Lower lobe of right lung (tissue), 2 donors: ENCODE measurements at regions not wholly inside any gene's neighbourhood (a gene's known extent, or its start where the extent isn't known, plus 50 kb on each side); places are given as distances from the start of the nearest gene placed in this dataset.

Source experiments
- ATAC-seq, 2 donors: fragments of 200-7000 bp; cut with Tn5 transposase; one replicate each; pipeline ENCODE4 v1.9.1; 2020 to 2022; ENCODE audit warnings: mild to moderate bottlenecking in 2 of 2, moderate library complexity in 2 of 2
- DNase-seq: peaks from one replicate; pipeline ENCODE4 v3.0.0-alpha.2; 2020
- H3K27ac ChIP-seq: fragments of 200-600 bp; one replicate; pipeline ENCODE4 v1.8.0; 2022
- H3K27me3 ChIP-seq: fragments of 200-600 bp; one replicate; pipeline ENCODE4 v1.8.0; 2022; ENCODE audit warnings: low read depth
- H3K36me3 ChIP-seq: fragments of 200-600 bp; one replicate; pipeline ENCODE4 v1.8.0; 2022; ENCODE audit warnings: mild to moderate bottlenecking
- H3K4me1 ChIP-seq: fragments of 200-600 bp; one replicate; pipeline ENCODE4 v1.8.0; 2022
- H3K4me3 ChIP-seq: fragments of 200-600 bp; one replicate; pipeline ENCODE4 v1.8.0; 2022; ENCODE audit warnings: mild to moderate bottlenecking
- H3K9me3 ChIP-seq: fragments of 200-600 bp; one replicate; pipeline ENCODE4 v1.8.0; 2022
- intact Hi-C: fragments of 100-400 bp; cut with DNase I; formaldehyde crosslinking; loops from one replicate; pipeline ENCODE4 v1.11.0; 2022
- TF ChIP-seq, protein P1 (sequence below): fragments of 200-600 bp; IDR thresholded peaks from one replicate; pipeline ENCODE4 v1.8.0; 2022; ENCODE audit warnings: antibody characterized with exemption, mild to moderate bottlenecking
- donor health status: DM: no; HTN: yes; CAD: no; lungs with severe emphysema.

DNA sequence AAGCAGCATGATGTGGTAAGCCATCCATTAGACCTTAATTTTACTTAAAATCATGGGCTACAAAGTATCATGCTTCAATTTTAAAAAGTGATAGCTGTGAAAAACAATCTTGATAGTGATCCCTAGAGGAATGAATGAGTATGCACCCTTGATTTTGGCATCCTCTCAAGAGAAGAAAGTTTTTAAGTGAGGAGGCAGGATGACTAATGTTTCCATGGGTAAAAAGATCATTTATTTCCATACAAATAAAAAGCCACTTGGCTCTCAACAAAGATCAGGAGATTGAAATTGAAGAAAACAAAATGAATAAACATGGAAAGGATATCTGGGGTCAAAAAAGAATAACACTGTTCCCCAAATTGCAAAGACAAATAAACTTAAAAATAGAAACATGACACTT, 305.4 kb downstream of the MEX3B start:
- ATAC-seq (no peak), DNase-seq (no peak)
- TF ChIP-seq, protein P1, sequence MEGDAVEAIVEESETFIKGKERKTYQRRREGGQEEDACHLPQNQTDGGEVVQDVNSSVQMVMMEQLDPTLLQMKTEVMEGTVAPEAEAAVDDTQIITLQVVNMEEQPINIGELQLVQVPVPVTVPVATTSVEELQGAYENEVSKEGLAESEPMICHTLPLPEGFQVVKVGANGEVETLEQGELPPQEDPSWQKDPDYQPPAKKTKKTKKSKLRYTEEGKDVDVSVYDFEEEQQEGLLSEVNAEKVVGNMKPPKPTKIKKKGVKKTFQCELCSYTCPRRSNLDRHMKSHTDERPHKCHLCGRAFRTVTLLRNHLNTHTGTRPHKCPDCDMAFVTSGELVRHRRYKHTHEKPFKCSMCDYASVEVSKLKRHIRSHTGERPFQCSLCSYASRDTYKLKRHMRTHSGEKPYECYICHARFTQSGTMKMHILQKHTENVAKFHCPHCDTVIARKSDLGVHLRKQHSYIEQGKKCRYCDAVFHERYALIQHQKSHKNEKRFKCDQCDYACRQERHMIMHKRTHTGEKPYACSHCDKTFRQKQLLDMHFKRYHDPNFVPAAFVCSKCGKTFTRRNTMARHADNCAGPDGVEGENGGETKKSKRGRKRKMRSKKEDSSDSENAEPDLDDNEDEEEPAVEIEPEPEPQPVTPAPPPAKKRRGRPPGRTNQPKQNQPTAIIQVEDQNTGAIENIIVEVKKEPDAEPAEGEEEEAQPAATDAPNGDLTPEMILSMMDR, result no peak
- Histone ChIP-seq H3K27ac (no peak overlapping the region), H3K9me3 (no peaks in the 10 kb centered on the region), H3K27me3 (no peaks in the 10 kb centered on the region), H3K36me3 (no peaks in the 10 kb centered on the region), H3K4me1 (no peaks in the 10 kb centered on the region), H3K4me3 (no peak overlapping the region)
- intact Hi-C loops, result no loop called here

DNA sequence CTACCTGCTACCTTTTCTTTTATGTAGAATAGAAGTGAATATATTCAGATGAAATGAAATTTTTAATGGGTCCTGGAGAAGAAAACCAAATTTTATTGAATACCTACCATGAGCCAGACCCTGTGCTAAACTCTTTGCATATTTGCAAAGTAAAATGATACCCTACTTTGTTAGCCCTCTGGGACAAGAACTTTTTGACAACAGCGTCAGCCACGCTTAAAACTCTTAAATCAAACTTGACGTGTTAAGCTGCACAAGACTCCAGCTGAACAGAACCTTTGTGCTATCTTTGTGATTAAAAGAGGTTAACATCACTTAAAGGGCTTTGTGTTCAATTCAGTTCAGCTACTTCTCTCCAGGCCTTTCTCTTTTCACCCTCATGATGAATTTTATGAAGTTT, 316.5 kb downstream of the MEX3B start:
- intact Hi-C loops, result no loop called here
- Histone ChIP-seq H3K9me3 (no peaks in the 10 kb centered on the region), H3K4me3 (no peak overlapping the region), H3K36me3 (no peaks in the 10 kb centered on the region), H3K27ac (no peak overlapping the region), H3K27me3 (no peaks in the 10 kb centered on the region), H3K4me1 (no peaks in the 10 kb centered on the region)
- no peak for DNase-seq
- no peak for ATAC-seq
- TF ChIP-seq, protein P1, result no peak

DNA sequence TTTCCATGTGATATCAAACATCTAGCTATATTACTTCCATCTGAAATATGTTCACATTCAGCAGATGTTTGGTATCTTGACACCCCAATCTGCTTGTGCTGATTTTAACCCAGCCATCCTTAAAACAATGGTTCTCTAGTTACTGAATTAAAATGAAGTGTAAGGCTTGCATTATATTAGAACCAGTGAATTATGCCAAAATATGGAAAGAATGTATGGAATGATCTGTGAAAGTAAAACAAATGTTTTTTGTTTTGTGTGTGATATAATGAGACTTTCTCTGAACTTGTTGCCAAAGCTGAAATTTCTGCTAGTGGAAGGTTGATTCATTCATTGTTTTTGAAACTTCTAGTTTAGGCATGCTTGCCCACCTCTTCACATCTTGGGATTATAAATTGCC, 317.1 kb downstream of the MEX3B start:
- Histone ChIP-seq H3K36me3 (no peaks in the 10 kb centered on the region), H3K9me3 (no peaks in the 10 kb centered on the region), H3K27me3 (no peaks in the 10 kb centered on the region), H3K27ac (no peak overlapping the region), H3K4me1 (no peaks in the 10 kb centered on the region), H3K4me3 (no peak overlapping the region)
- TF ChIP-seq, protein P1, result no peak
- ATAC-seq, result no peak
- intact Hi-C loops, result no loop called here
- no peak for DNase-seq

DNA sequence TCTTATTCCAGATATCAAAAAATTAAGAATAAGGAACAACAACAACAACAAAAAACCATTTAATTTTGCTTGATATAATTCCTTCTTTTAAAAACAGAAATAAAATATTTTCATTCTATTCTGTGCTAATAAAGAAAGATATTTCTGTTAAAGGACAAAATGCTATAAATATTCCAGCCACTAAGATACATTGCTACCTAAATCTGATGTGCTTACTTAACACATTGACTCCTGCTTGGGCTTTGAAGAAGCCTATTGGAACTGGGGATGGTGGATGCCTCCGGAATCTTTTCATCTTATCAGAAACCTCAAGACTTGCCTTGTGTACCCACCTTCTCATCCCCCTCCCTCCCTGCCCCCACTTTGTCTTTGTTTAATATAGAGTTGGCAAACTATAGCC, 320.2 kb downstream of the MEX3B start:
- no peak for ATAC-seq
- TF ChIP-seq, protein P1, result no peak
- Histone ChIP-seq H3K27ac (no peak overlapping the region), H3K9me3 (no peaks in the 10 kb centered on the region), H3K36me3 (no peaks in the 10 kb centered on the region), H3K4me1 (no peaks in the 10 kb centered on the region), H3K27me3 (no peaks in the 10 kb centered on the region), H3K4me3 (no peak overlapping the region)
- DNase-seq, result no peak
- intact Hi-C loops, result no loop called here

DNA sequence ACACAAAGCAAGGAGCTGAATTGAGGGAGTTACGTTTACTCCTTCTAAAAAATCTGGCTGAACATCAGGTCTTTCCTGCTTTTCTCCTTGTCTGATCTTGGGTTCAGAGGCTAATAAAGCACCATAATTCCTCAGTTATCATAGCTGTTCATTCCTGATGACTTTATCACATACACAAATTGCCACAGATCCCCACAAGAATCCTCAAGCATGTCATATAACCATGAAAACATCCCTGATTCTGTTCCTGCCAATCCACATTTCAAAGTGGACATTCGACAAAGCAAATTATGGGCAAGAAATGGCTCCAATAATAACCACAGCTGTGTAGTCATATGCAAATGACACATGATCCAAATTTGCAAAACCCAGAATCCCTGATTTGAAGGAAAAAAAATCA, 321.3 kb downstream of the MEX3B start:
- Histone ChIP-seq H3K27me3 (no peaks in the 10 kb centered on the region), H3K9me3 (no peaks in the 10 kb centered on the region), H3K4me1 (no peaks in the 10 kb centered on the region), H3K36me3 (no peaks in the 10 kb centered on the region), H3K4me3 (no peak overlapping the region), H3K27ac (no peak overlapping the region)
- TF ChIP-seq, protein P1, result no peak
- DNase-seq (no peak), ATAC-seq (no peak)
- intact Hi-C loops, result no loop called here

DNA sequence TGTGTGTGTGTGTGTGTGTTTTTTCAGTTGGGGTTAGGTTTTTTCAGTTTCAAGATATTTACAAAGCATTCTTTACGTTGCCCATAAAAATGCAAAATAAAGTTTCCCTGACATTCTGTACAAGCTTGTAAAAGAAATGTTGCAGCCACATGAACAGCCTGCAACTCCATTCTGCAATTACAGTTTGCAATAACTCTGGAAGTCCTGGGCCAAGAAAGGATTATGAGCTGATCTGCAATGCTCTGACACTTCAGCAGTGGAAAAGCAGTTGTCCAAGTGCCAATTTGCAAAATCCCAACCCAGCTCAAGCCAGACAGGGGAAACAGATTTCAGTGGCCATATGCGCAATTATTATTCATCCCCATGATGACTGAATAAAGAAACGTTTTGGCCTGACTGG, 322.1 kb downstream of the MEX3B start:
- TF ChIP-seq, protein P1, result no peak
- DNase-seq (no peak), ATAC-seq (no peak)
- H3K9me3 ChIP-seq, result no peaks in the 10 kb centered on the region
- H3K4me1 ChIP-seq, result no peaks in the 10 kb centered on the region
- no peaks in the 10 kb centered on the region for H3K36me3 ChIP-seq
- no peak overlapping the region for H3K4me3 ChIP-seq
- no peaks in the 10 kb centered on the region for H3K27me3 ChIP-seq
- intact Hi-C loops, result no loop called here
- no peak overlapping the region for H3K27ac ChIP-seq
